ENCODE measurements at regions not wholly inside any gene's neighbourhood (a gene's known extent, or its start where the extent isn't known, plus 50 kb on each side); places are given as distances from the start of the nearest gene placed in this dataset.

- Mint-ChIP-seq H3K9me3 (peaks cover 8% of the 10 kb centered on the region), H3K4me1 (no peaks in the 10 kb centered on the region), H3K36me3 (ENCODE audit: insufficient read depth) (no peaks in the 10 kb centered on the region), H3K27ac (ENCODE audit: low read depth) (no peak overlapping the region), H3K4me3 (no peak overlapping the region), H3K27me3 (no peaks in the 10 kb centered on the region)
- ATAC-seq (replicated peaks; ENCODE audit: extremely low read depth, poor library complexity, severe bottlenecking) (no peak), DNase-seq (ENCODE audit: low spot score in 2 of 2) (no peak)
Measured at GRCh38 chr4:61036071-61036684, 163.9 kb upstream of the ADGRL3 start.

GRCh38 chr4:61041527-61041926 is 158.6 kb upstream of the ADGRL3 start:
- ATAC-seq (replicated peaks; ENCODE audit: extremely low read depth, poor library complexity, severe bottlenecking) (no peak), DNase-seq (ENCODE audit: low spot score in 2 of 2) (no peak)
- no peak overlapping the region for H3K27ac Mint-ChIP-seq (ENCODE audit: low read depth)
- no peaks in the 10 kb centered on the region for H3K36me3 Mint-ChIP-seq (ENCODE audit: insufficient read depth)
- H3K9me3 Mint-ChIP-seq, result peaks cover 18% of the 10 kb centered on the region
- no peaks in the 10 kb centered on the region for H3K27me3 Mint-ChIP-seq
- H3K4me3 Mint-ChIP-seq, result no peak overlapping the region
- H3K4me1 Mint-ChIP-seq, result no peaks in the 10 kb centered on the region

GRCh38 chr4:61044837-61045236 is 155.3 kb upstream of the ADGRL3 start:
- Mint-ChIP-seq H3K4me3 (no peak overlapping the region), H3K27ac (ENCODE audit: low read depth) (no peak overlapping the region)
- no peak for ATAC-seq (replicated peaks; ENCODE audit: extremely low read depth, poor library complexity, severe bottlenecking)

GRCh38 chr4:61049018-61049417 is 151.1 kb upstream of the ADGRL3 start:
- Mint-ChIP-seq H3K27ac (ENCODE audit: low read depth) (no peak overlapping the region), H3K36me3 (ENCODE audit: insufficient read depth) (peaks cover 1% of the 10 kb centered on the region), H3K9me3 (peaks cover 26% of the 10 kb centered on the region), H3K27me3 (no peaks in the 10 kb centered on the region), H3K4me3 (no peak overlapping the region), H3K4me1 (no peaks in the 10 kb centered on the region)
- ATAC-seq (replicated peaks; ENCODE audit: extremely low read depth, poor library complexity, severe bottlenecking), result no peak
- DNase-seq (ENCODE audit: low spot score in 2 of 2), result no peak

More at GRCh38 chr4:61044837-61045236, 155.3 kb upstream of the ADGRL3 start:
- no peaks in the 10 kb centered on the region for H3K27me3 Mint-ChIP-seq
- H3K9me3 Mint-ChIP-seq, result peaks cover 27% of the 10 kb centered on the region
- H3K36me3 Mint-ChIP-seq (ENCODE audit: insufficient read depth), result no peaks in the 10 kb centered on the region
- DNase-seq (ENCODE audit: low spot score in 2 of 2), result no peak
- H3K4me1 Mint-ChIP-seq, result no peaks in the 10 kb centered on the region

- no peaks in the 10 kb centered on the region for H3K27me3 Mint-ChIP-seq
- H3K4me3 Mint-ChIP-seq, result no peak overlapping the region
- H3K4me1 Mint-ChIP-seq, result no peaks in the 10 kb centered on the region
- no peaks in the 10 kb centered on the region for H3K36me3 Mint-ChIP-seq (ENCODE audit: insufficient read depth)
- H3K27ac Mint-ChIP-seq (ENCODE audit: low read depth), result no peak overlapping the region
- DNase-seq (ENCODE audit: low spot score in 2 of 2) (no peak), ATAC-seq (replicated peaks; ENCODE audit: extremely low read depth, poor library complexity, severe bottlenecking) (no peak)
- H3K9me3 Mint-ChIP-seq, result peaks cover 39% of the 10 kb centered on the region
Measured at GRCh38 chr4:61067381-61067780, 132.7 kb upstream of the ADGRL3 start.

GRCh38 chr4:61068060-61068459 is 132.1 kb upstream of the ADGRL3 start:
- no peak for ATAC-seq (replicated peaks; ENCODE audit: extremely low read depth, poor library complexity, severe bottlenecking)
- Mint-ChIP-seq H3K4me3 (no peak overlapping the region), H3K36me3 (ENCODE audit: insufficient read depth) (no peaks in the 10 kb centered on the region)

GRCh38 chr4:61068745-61069144 is 131.4 kb upstream of the ADGRL3 start:
- Mint-ChIP-seq H3K27ac (ENCODE audit: low read depth) (no peak overlapping the region), H3K4me3 (no peak overlapping the region), H3K4me1 (no peaks in the 10 kb centered on the region), H3K27me3 (no peaks in the 10 kb centered on the region), H3K9me3 (peaks cover 42% of the 10 kb centered on the region), H3K36me3 (ENCODE audit: insufficient read depth) (no peaks in the 10 kb centered on the region)
- no peak for DNase-seq (ENCODE audit: low spot score in 2 of 2)
- ATAC-seq (replicated peaks; ENCODE audit: extremely low read depth, poor library complexity, severe bottlenecking), result no peak

More at GRCh38 chr4:61068060-61068459, 132.1 kb upstream of the ADGRL3 start:
- no peak for DNase-seq (ENCODE audit: low spot score in 2 of 2)
- no peaks in the 10 kb centered on the region for H3K4me1 Mint-ChIP-seq
- H3K27ac Mint-ChIP-seq (ENCODE audit: low read depth), result no peak overlapping the region
- H3K9me3 Mint-ChIP-seq, result peaks cover 39% of the 10 kb centered on the region
- H3K27me3 Mint-ChIP-seq, result no peaks in the 10 kb centered on the region

GRCh38 chr4:61070269-61070668 is 129.9 kb upstream of the ADGRL3 start:
- no peaks in the 10 kb centered on the region for H3K36me3 Mint-ChIP-seq (ENCODE audit: insufficient read depth)
- H3K4me3 Mint-ChIP-seq, result no peak overlapping the region
- no peak for ATAC-seq (replicated peaks; ENCODE audit: extremely low read depth, poor library complexity, severe bottlenecking)
- H3K27me3 Mint-ChIP-seq, result no peaks in the 10 kb centered on the region
- DNase-seq (ENCODE audit: low spot score in 2 of 2), result no peak
- no peak overlapping the region for H3K27ac Mint-ChIP-seq (ENCODE audit: low read depth)
- peaks cover 36% of the 10 kb centered on the region for H3K9me3 Mint-ChIP-seq
- no peaks in the 10 kb centered on the region for H3K4me1 Mint-ChIP-seq

GRCh38 chr4:61079427-61079826 is 120.7 kb upstream of the ADGRL3 start:
- Mint-ChIP-seq H3K9me3 (no peaks in the 10 kb centered on the region), H3K27ac (ENCODE audit: low read depth) (no peak overlapping the region), H3K4me3 (no peak overlapping the region), H3K27me3 (no peaks in the 10 kb centered on the region), H3K36me3 (ENCODE audit: insufficient read depth) (no peaks in the 10 kb centered on the region), H3K4me1 (no peaks in the 10 kb centered on the region)
- ATAC-seq (replicated peaks; ENCODE audit: extremely low read depth, poor library complexity, severe bottlenecking) (no peak), DNase-seq (ENCODE audit: low spot score in 2 of 2) (no peak)

GRCh38 chr4:61079976-61080375 is 120.2 kb upstream of the ADGRL3 start:
- Mint-ChIP-seq H3K9me3 (no peaks in the 10 kb centered on the region), H3K27ac (ENCODE audit: low read depth) (no peak overlapping the region), H3K27me3 (no peaks in the 10 kb centered on the region), H3K4me1 (no peaks in the 10 kb centered on the region), H3K4me3 (no peak overlapping the region), H3K36me3 (ENCODE audit: insufficient read depth) (no peaks in the 10 kb centered on the region)
- DNase-seq (ENCODE audit: low spot score in 2 of 2) (no peak), ATAC-seq (replicated peaks; ENCODE audit: extremely low read depth, poor library complexity, severe bottlenecking) (no peak)

- H3K9me3 Mint-ChIP-seq, result peaks cover 21% of the 10 kb centered on the region
- no peaks in the 10 kb centered on the region for H3K27me3 Mint-ChIP-seq
- no peak for ATAC-seq (replicated peaks; ENCODE audit: extremely low read depth, poor library complexity, severe bottlenecking)
- no peak overlapping the region for H3K27ac Mint-ChIP-seq (ENCODE audit: low read depth)
- no peak for DNase-seq (ENCODE audit: low spot score in 2 of 2)
- no peak overlapping the region for H3K4me3 Mint-ChIP-seq
- no peaks in the 10 kb centered on the region for H3K4me1 Mint-ChIP-seq
- no peaks in the 10 kb centered on the region for H3K36me3 Mint-ChIP-seq (ENCODE audit: insufficient read depth)
Measured at GRCh38 chr4:61085534-61085933, 114.6 kb upstream of the ADGRL3 start.

GRCh38 chr4:61086357-61086756 is 113.8 kb upstream of the ADGRL3 start:
- DNase-seq (ENCODE audit: low spot score in 2 of 2), result no peak
- no peaks in the 10 kb centered on the region for H3K27me3 Mint-ChIP-seq
- H3K27ac Mint-ChIP-seq (ENCODE audit: low read depth), result no peak overlapping the region
- ATAC-seq (replicated peaks; ENCODE audit: extremely low read depth, poor library complexity, severe bottlenecking), result no peak
- H3K9me3 Mint-ChIP-seq, result peaks cover 21% of the 10 kb centered on the region
- no peak overlapping the region for H3K4me3 Mint-ChIP-seq
- no peaks in the 10 kb centered on the region for H3K4me1 Mint-ChIP-seq
- H3K36me3 Mint-ChIP-seq (ENCODE audit: insufficient read depth), result no peaks in the 10 kb centered on the region

GRCh38 chr4:61086979-61087378 is 113.1 kb upstream of the ADGRL3 start:
- Mint-ChIP-seq H3K4me1 (no peaks in the 10 kb centered on the region), H3K9me3 (peaks cover 23% of the 10 kb centered on the region), H3K27me3 (no peaks in the 10 kb centered on the region), H3K4me3 (no peak overlapping the region), H3K36me3 (ENCODE audit: insufficient read depth) (no peaks in the 10 kb centered on the region), H3K27ac (ENCODE audit: low read depth) (no peak overlapping the region)
- ATAC-seq (replicated peaks; ENCODE audit: extremely low read depth, poor library complexity, severe bottlenecking) (no peak), DNase-seq (ENCODE audit: low spot score in 2 of 2) (no peak)
